ENCODE measurements at regions not wholly inside any gene's neighbourhood (a gene's known extent, or its start where the extent isn't known, plus 50 kb on each side); places are given as distances from the start of the nearest gene placed in this dataset.

GRCh38 chr5:3191585-3191984, 404.0 kb upstream of the IRX1 start:
- Histone ChIP-seq H3K27ac (ENCODE audit: poor library complexity, severe bottlenecking) (no peak overlapping the region), H3K4me3 (ENCODE audit: severe bottlenecking) (no peak overlapping the region), H3K27me3 (ENCODE audit: insufficient read depth, poor library complexity, severe bottlenecking) (peaks cover 18% of the 10 kb centered on the region), H3K4me1 (ENCODE audit: insufficient read depth, poor library complexity, severe bottlenecking) (no peaks in the 10 kb centered on the region), H3K9me3 (ENCODE audit: severe bottlenecking) (no peaks in the 10 kb centered on the region), H3K36me3 (ENCODE audit: low read depth) (no peaks in the 10 kb centered on the region)
- no peak for DNase-seq (ENCODE audit: low spot score)
- no peak for TF ChIP-seq CTCF (IDR thresholded peaks at IDR 0.05; ENCODE audit: poor library complexity, severe bottlenecking)
- ATAC-seq (ENCODE audit: low read depth), result no peak

GRCh38 chr5:3190930-3191329, 404.7 kb upstream of the IRX1 start:
- ATAC-seq (ENCODE audit: low read depth) (no peak), DNase-seq (ENCODE audit: low spot score) (no peak)
- Histone ChIP-seq H3K9me3 (ENCODE audit: severe bottlenecking) (peaks cover 5% of the 10 kb centered on the region), H3K27ac (ENCODE audit: poor library complexity, severe bottlenecking) (no peak overlapping the region), H3K4me1 (ENCODE audit: insufficient read depth, poor library complexity, severe bottlenecking) (no peaks in the 10 kb centered on the region), H3K4me3 (ENCODE audit: severe bottlenecking) (no peak overlapping the region), H3K36me3 (ENCODE audit: low read depth) (no peaks in the 10 kb centered on the region), H3K27me3 (ENCODE audit: insufficient read depth, poor library complexity, severe bottlenecking) (peaks cover 24% of the 10 kb centered on the region)
- TF ChIP-seq CTCF (IDR thresholded peaks at IDR 0.05; ENCODE audit: poor library complexity, severe bottlenecking), result no peak

GRCh38 chr5:3190433-3190832, 405.2 kb upstream of the IRX1 start:
- Histone ChIP-seq H3K27ac (ENCODE audit: poor library complexity, severe bottlenecking) (no peak overlapping the region), H3K4me1 (ENCODE audit: insufficient read depth, poor library complexity, severe bottlenecking) (no peaks in the 10 kb centered on the region), H3K9me3 (ENCODE audit: severe bottlenecking) (peaks cover 5% of the 10 kb centered on the region), H3K27me3 (ENCODE audit: insufficient read depth, poor library complexity, severe bottlenecking) (peaks cover 29% of the 10 kb centered on the region), H3K36me3 (ENCODE audit: low read depth) (no peaks in the 10 kb centered on the region), H3K4me3 (ENCODE audit: severe bottlenecking) (no peak overlapping the region)
- no peak for ATAC-seq (ENCODE audit: low read depth)
- DNase-seq (ENCODE audit: low spot score), result no peak
- no peak for TF ChIP-seq CTCF (IDR thresholded peaks at IDR 0.05; ENCODE audit: poor library complexity, severe bottlenecking)

DNA sequence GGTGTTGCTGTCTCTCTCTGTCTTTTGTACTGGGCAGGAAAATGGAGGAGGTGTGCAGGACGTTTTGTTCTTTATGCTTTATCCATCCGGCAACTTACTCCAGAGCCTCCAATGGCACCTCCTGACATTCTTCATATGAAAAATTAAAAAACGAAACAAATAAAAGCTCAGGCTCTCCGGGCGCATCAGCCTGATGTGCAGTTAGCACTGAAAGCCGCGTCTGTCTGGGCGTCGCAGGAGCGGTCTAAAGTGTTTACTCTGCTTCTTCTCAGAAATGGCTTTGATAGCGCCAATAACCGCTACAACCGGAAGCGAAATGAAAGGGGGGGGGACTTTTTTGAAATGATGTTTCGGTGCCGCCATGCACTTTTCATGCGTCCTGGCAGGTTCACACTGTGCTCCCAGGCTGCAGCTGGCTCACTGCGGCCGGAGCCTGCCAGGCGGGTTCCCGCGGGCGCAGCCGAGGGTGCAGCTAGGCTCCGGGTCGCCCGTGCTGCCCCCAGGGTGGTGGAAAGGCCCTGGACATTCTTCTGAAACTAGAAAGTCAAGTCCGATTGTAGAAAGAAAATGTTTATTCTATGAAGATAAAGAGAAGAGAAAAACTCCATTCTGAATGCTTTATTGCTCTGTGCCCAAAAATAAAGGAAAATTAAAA, 407.7 kb upstream of the IRX1 start:
- H3K4me1 ChIP-seq (ENCODE audit: insufficient read depth, poor library complexity, severe bottlenecking), result no peaks in the 10 kb centered on the region
- no peak overlapping the region for H3K4me3 ChIP-seq (ENCODE audit: severe bottlenecking)
- no peak overlapping the region for H3K27ac ChIP-seq (ENCODE audit: poor library complexity, severe bottlenecking)
- DNase-seq (ENCODE audit: low spot score) (no peak), ATAC-seq (ENCODE audit: low read depth) (no peak)
- H3K9me3 ChIP-seq (ENCODE audit: severe bottlenecking), result peaks cover 5% of the 10 kb centered on the region
- H3K27me3 ChIP-seq (ENCODE audit: insufficient read depth, poor library complexity, severe bottlenecking), result peaks cover 29% of the 10 kb centered on the region
- no peak for TF ChIP-seq CTCF (IDR thresholded peaks at IDR 0.05; ENCODE audit: poor library complexity, severe bottlenecking)
- no peaks in the 10 kb centered on the region for H3K36me3 ChIP-seq (ENCODE audit: low read depth)

- Histone ChIP-seq H3K4me3 (ENCODE audit: severe bottlenecking) (no peak overlapping the region), H3K9me3 (ENCODE audit: severe bottlenecking) (peaks cover 5% of the 10 kb centered on the region), H3K27me3 (ENCODE audit: insufficient read depth, poor library complexity, severe bottlenecking) (peaks cover 33% of the 10 kb centered on the region), H3K36me3 (ENCODE audit: low read depth) (no peaks in the 10 kb centered on the region), H3K27ac (ENCODE audit: poor library complexity, severe bottlenecking) (no peak overlapping the region), H3K4me1 (ENCODE audit: insufficient read depth, poor library complexity, severe bottlenecking) (no peaks in the 10 kb centered on the region)
- no peak for DNase-seq (ENCODE audit: low spot score)
- no peak for TF ChIP-seq CTCF (IDR thresholded peaks at IDR 0.05; ENCODE audit: poor library complexity, severe bottlenecking)
- ATAC-seq (ENCODE audit: low read depth), result no peak
These were observed 408.8 kb upstream of the IRX1 start for GRCh38 chr5:3186736-3187405.

All from RWPE2 (cell line).